Adipose tissue (tissue), 3 donors: ENCODE measurements at regions not wholly inside any gene's neighbourhood (a gene's known extent, or its start where the extent isn't known, plus 50 kb on each side); places are given as distances from the start of the nearest gene placed in this dataset.

Source experiments
- H3K27ac ChIP-seq: one replicate; pipeline ENCODE4 v1.5.1; 2013; ENCODE audit warnings: low read depth, low read length
- WGBS, 3 donors: extraction: QIAGEN DNeasy Blood & Tissue Kit; methylation state at CpG; one replicate each; pipeline ENCODE4 v1.1.7; 2013; 5-methylcytosine and 5-hydroxymethylcytosine counted together
- donor health status: healthy with polysubstance abuse.
- donor health status: Bipolar disorder and iron deficiency.
- donor health status: healthy.

DNA sequence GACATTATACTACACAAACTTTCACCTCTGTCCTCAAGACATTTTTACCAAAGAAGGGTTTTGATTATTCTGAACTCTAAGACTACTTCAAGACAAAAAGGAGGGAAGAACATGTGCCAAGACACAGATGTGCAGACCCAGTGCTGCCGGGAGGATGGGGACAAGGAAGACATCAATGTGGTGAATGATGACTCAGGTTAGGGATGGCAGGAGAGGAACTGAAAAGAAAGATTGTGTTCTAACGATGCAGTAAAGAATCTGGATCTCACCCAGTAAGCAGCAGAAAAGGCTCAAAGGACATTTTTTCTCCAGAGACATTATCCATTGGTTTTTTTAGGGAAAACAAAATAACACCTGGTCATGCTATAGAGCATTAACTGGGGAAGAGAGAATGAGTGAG lies 449.9 kb upstream of the NR2F2 start:
- no peak overlapping the region for H3K27ac ChIP-seq
- 43 to 59% (median 48%) methylated on average over 2 of the region's 2 CpGs for WGBS, 3 donors

DNA sequence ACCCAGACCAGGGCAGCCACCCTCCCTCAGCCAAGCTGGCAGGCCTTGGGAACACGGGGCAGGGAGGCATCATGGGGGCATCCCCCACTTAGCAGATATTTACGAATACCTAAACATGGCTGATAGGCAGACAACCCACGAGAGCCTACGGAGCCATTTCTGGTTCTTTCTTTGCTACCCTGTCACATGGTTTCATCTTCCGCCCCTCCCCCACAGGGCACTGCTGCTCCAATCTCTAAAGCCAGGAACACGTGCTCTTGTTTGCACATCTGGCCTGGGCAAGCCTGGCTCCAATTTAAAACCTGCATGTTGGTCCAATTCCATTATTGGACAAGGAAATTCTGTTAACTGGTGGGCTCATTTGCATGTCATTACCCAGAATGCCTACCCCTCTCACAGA lies 447.4 kb upstream of the NR2F2 start:
- 70 to 92% (median 87%) methylated on average over 6 of the region's 6 CpGs for WGBS, 3 donors
- H3K27ac ChIP-seq = no peak overlapping the region

DNA sequence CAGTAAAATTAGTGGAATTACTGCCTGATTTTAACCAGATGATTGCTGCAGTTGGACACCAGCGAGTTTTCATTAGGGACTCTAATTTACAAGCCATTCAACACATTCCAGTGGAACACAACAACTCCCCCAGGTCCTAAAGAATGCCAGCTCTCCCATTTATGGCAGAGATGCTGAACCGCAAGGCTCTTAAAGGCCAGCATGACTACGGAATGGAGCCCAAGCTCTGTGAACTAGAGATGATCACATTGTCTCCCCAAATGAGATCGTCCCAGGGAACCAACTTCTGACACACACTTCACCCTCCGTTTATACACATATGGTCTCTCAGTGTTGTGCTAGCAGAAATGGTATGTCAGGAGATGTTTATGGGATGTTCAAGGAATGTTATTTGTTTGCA lies 446.2 kb upstream of the NR2F2 start:
- H3K27ac ChIP-seq = no peak overlapping the region
- 56 to 83% (median 82%) methylated on average over 5 of the region's 5 CpGs for WGBS, 3 donors

DNA sequence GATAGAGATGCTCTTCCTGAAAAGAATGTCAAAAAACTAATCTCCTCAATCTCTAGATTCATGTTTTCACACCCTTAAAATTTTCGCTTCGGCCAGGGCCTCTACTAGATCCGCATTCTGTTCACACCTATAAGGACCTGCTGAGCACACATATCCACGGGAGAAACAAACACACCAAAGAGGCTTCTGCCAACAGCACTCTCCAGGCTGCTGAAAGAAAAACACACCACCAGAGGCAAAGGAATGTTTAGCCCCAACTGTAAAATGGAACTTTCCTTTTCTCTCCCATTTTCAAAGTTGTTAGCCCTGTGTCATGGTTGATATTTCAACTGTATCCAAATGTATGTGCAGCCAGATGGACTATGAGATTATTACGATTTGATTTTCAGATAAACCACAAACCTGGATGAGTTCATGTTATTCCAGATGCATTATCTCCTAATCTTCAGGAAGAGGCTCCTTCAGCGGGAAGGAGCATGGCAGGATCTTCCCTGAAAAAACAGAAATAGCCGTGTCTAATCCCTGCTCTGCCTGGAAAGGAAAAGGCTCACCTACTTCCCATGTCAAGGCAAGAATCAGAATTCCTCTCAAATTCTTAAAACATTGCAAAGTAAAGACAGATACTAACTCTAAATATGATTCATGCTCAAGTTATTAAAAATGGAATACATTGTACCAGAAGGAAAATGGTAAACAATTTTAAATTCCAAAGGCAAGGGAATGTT lies 442.7 kb upstream of the NR2F2 start:
- no peak overlapping the region for H3K27ac ChIP-seq
- WGBS, 3 donors = 71 to 89% (median 88%) methylated on average over 7 of the region's 7 CpGs

DNA sequence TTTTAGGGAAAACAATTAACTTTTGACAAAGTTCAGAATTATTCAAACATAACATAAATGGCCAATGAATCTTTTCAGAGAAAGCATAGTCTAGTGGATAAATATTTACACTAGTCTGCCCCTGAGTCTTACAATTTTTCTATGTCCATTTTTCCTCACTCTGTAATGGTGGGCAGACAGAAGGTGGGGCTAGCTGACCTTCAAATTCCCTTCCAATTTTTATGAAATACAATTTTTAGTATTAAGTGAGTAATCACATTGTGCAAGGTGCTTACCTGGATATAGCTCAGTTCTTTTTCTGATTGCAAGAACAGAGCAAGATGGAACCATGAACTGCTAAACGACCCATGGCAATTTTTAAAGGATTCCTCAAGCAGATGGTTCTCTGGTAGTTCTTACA lies 441.7 kb upstream of the NR2F2 start:
- H3K27ac ChIP-seq = no peak overlapping the region
- WGBS, 3 donors = 54 to 93% (median 86%) methylated on average over 1 of the region's 1 CpG

DNA sequence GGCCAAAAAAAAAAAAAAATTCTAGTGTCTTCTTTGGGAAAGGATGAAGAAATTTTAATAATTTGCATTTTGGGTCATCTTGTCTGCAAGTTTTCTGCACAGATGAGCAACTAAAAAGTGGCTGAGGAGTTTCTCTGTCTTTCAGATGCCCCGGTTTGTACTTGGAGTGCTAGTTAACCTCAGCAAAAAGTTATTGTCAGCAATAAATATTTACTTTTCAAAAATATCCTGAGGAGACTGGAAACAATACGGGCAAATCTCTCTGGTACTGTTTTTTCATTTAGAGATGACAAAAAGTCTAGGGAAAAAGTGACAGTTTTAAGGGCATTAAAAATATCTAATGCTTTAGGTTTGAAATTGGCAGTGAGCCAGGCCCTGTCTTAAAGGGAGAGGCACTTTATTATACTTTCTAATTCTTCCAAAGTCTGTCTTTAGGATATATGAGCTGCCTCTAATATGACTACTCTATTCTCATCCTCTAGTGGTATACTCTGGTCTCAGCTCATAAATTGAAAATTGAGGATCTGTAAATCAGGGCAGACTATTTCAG lies 436.0 kb upstream of the NR2F2 start:
- 41 to 47% (median 46%) methylated on average over 2 of the region's 2 CpGs for WGBS, 3 donors
- no peak overlapping the region for H3K27ac ChIP-seq

DNA sequence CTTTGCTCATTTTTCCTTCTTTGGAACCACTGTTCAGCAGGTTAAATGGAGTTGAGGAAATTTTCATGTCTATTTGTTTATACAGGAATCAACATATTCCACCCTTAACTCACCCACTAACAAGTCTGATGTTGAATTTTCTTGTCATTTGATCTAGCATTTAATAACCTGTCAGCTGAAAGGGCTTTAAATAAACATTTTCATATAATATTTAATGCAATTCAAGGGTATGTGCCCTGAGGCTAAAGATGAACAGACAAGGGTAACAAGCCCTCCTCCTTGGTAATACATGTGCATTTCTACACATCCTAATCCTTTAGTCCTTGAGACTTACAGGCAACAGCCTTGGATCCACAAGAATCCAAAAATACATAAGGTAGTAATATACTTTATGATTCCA lies 435.0 kb upstream of the NR2F2 start:
- no peak overlapping the region for H3K27ac ChIP-seq

DNA sequence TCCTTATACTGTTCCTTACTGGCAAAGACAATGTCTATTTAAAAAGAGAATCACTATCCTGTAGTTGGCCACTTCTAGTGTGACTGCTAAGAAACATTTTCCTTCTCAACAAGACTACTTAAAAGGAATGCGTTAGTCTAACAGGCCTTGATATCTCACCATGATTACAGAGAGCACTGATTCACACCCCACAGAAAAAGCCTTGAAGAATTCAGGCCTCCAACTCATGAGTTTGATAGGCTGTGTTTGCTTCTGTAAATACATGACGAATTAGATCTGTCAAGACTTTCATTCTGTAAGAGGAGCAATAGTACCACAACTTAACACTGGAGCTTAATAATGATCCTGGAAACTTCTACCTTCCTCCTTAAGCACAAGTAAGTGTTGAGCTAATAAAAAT lies 432.8 kb upstream of the NR2F2 start:
- WGBS, 3 donors = 63 to 90% (median 89%) methylated on average over 2 of the region's 2 CpGs
- no peak overlapping the region for H3K27ac ChIP-seq

DNA sequence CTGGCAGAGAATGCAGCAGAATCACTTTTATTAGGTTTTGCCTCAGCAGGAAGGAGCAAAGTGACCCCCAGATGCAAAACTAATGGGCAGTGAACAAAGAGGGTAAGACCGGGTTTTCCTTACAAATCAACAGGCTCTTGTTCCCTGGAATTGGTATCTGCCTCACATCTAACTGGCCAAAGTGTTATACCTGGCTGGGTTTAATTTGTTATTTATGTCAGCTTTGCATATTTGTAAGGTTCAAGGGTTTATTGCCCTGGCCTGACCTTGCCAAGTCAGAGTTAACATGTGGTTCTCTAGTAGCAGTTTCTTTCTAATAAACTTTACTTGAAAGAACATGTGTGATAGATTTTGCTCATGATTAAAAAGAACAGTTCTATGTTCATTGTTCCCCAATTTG lies 431.7 kb upstream of the NR2F2 start:
- 85 to 100% (median 95%) methylated on average over 1 of the region's 1 CpG for WGBS, 3 donors
- H3K27ac ChIP-seq = no peak overlapping the region

DNA sequence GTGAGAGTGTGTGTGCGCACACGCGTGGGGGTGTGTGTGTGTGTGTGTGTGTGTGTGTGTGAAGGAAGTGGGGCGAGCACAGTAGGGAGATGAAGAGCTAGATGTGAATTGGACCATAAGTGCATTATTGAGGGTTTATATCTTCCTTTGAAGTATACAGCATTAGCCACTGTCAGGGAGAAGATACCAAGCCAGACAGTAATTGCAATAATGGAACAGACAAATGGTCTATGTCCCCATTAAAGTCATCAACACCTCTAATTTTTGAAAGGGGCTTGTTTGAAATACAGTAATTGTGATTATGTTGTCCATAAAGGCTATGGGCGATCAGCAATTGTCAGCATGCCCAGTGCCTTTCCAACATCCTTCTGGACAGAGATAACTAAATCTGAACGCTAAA lies 429.2 kb upstream of the NR2F2 start:
- 82 to 91% (median 88%) methylated on average over 6 of the region's 6 CpGs for WGBS, 3 donors
- no peak overlapping the region for H3K27ac ChIP-seq

DNA sequence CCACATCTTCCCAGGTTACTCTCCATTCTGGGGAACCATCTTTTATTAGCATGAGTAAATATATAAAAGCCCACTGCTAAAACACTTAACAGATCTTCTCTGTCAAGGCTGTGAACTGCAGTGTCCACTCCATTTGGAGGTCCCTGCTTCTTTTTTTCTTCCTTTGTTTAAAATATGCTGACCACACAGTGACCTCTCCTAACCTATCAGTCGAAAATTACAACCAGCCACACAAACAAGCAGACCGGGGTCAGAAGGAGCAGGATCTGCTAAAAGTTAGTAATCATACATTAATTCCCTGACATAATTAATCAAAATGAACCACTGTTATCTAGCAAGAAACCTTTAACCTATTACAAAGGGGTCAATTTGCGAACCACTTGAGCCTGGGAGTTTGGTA lies 427.9 kb upstream of the NR2F2 start:
- H3K27ac ChIP-seq = no peak overlapping the region
- 50 to 61% (median 61%) methylated on average over 3 of the region's 3 CpGs for WGBS, 3 donors

DNA sequence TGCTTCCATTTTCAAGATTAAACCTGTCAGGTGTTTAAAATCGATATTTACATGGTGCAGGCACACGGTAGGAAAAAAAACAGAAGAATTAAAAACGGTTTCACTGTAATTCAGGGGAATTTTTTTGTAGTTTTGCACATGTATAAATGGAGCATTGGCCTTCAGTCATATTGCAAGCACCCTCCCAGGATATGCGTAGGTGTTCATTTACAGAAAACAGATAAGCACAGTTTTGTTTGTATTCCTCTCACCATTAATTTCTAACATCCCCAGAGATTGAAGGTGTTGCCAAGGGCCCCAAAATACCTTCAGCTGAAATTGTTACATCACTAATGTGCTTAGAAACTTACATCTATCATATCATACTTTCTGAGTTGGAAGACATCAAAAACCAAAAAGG lies 427.1 kb upstream of the NR2F2 start:
- H3K27ac ChIP-seq = no peak overlapping the region
- WGBS, 3 donors = 59 to 75% (median 67%) methylated on average over 4 of the region's 4 CpGs

DNA sequence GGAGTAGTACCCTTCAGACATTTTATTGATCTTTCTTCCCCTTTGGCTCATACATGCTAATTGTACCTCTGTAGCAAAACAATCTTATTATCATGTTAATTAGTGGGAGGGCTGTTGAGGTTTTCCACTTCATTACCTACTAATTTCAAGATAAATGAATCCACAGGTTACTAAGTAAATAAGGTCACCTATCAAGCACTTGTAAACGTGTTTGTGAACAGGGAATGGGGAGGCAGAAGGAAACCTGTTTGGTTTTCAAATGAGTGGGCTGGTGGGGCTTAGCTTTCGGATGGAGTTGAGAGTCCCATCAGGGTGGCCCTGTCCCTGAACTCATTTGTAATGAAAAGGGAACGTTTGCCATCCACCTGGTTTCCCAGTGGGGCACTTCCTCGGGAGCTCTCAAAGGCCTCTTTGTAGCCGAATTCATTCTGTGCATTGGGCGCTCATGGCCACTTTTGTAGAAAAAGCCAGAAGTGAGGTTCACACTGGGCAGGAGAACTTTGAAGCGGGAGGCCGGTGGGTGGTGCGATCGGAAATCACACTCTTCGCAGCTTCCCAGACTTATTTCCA lies 419.8 kb upstream of the NR2F2 start:
- WGBS, 3 donors = 66 to 87% (median 85%) methylated on average over 11 of the region's 11 CpGs

DNA sequence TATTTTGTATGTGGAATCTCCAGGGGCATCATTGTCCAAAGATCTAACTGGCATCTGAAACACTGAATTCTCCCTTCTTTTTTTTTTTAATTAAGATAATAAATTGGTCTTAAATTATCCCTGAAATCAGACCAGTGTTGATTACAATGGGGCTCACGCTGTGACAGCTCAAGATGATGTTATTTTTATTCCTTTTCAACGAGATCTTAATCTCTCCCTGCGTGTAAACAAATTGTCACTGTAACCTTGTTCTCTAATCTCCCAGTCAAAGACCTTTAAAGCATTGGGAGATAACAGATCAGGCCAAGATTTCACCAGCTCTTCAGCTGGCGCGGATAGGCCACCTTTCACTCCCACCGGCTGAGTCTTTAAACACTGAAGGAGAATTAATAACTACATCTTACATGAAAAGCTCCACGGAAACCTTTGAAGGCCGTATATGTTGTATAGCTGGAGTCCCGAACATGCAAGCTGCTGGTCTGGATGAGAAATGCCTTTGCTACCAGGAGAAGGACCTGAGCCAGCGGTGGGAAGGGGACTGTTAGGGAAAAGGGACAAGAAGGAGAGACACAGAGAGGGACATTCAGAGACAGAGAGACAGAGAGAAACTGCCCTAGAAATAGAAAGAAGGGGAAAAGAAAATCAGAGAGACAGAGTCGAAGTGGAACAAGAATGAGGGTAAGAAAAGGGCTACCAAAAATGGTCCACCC lies 418.8 kb upstream of the NR2F2 start:
- WGBS, 3 donors = 48 to 88% (median 84%) methylated on average over 11 of the region's 11 CpGs
- H3K27ac ChIP-seq = no peak overlapping the region

More for the DNA sequence above, 419.8 kb upstream of the NR2F2 start:
- no peak overlapping the region for H3K27ac ChIP-seq

DNA sequence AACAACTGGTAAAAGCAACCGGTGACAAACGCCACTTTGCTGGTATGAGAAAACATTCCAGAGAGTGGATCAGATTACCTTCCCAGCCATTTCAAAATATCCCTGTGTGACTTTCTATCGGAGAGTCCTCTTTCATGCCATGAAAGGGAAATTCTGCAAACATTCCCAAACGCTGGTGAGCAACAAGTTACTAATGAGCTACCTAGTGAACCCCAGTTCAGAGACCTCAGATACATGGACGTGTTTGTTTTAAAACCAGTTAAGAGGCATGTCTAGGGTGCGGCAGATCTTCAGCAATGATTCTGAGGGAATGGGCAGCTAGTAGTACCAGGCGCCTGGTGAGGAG lies 418.2 kb upstream of the NR2F2 start:
- WGBS, 3 donors = 50 to 89% (median 87%) methylated on average over 7 of the region's 7 CpGs
- no peak overlapping the region for H3K27ac ChIP-seq

DNA sequence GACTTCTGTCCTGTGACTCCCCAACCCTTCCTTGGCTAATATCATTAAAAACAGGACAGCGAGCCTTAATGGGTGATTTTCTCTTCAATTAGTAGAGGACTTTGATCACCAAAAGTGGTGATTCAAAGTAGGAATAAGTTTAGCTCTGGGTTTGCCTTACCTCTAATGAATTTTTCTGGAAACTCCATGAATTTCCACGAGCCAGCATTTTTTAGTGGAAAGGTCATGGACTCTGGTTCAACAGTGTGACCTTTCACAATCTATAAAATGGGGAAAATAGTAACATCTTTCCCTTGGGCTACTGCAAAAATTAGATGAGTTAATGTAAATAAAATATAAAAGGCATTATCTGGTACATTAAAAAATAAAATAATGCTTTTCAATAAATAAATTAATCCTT lies 417.8 kb upstream of the NR2F2 start:
- H3K27ac ChIP-seq = no peak overlapping the region
- WGBS, 3 donors = 64 to 89% (median 88%) methylated on average over 2 of the region's 2 CpGs

DNA sequence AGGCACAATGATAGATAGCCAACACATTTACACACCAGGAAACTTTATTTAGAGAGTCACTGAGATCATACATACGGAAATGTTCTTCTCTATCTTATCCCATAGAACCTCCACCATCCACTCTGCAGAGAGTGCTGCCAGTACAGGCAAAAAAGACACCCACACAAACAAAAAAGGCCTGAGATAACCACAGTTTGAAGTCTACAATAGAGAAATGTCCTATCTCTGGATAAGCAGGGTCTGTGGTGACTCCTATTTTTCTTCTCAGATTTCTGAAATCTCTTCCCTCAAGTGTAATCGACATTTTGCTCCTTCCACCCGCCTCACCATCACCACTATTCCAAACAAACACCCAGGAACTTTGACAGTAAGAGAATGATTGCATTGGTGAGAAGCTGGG lies 413.9 kb upstream of the NR2F2 start:
- H3K27ac ChIP-seq = no peak overlapping the region
- WGBS, 3 donors = 51 to 83% (median 78%) methylated on average over 3 of the region's 3 CpGs

DNA sequence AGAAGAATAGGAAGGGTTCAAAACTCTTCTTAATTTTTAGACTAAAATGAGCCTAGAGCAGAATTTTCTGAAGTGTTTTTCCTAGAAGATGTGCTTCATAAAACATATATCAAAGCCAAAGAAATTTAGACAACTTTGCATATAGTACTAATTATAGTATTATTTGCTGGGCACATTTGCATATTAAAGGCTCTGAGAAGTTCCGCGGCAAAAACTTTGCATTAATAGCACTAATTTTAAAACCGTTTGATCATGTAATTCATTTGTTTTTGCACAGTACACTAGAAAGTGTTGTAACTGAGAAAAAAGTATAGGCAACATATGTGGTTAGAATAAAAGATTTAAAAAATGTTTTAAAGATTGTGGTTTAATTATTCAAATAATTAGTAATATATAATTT lies 412.0 kb upstream of the NR2F2 start:
- 93 to 96% (median 95%) methylated on average over 3 of the region's 3 CpGs for WGBS, 3 donors

DNA sequence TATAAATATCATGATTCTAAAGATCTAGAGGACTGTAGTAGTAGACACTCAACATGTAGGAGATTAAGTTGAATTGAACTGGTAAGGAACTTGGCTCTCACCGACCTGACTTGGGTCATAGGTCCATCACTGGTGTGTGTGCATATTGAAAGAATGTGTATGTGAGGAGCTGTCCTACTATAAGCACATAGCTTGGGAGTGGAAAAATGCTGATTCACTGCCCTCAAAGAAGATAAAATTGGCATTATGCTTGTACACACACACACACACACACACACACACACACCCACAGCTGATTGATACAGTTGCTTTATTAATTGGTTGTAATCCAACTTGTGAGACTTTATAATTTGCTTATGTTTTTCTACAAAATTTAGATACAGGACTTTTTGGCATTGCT lies 411.0 kb upstream of the NR2F2 start:
- WGBS, 3 donors = 70 to 86% (median 72%) methylated on average over 1 of the region's 1 CpG
- H3K27ac ChIP-seq = no peak overlapping the region

More for the DNA sequence above, 412.0 kb upstream of the NR2F2 start:
- no peak overlapping the region for H3K27ac ChIP-seq

DNA sequence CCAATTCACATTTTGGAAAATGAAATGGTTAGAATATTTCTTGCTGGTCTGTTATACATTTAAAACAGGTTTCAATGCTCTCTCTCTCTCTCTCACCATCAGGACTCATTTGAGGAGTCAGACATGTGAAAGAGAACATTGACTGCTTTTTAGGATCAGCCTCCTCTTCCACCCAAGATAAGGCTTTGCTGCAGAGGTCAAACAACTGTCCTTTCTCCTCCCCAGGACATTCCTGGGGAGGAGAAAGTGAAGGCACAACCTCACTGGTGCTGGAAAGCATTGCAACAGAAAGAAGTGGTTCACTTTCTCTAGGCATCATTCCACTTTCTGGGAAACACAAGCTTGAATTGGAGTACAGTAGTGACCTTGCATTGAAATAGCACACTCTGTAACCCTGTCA lies 409.1 kb upstream of the NR2F2 start:
- H3K27ac ChIP-seq = no peak overlapping the region
